ENCODE measurements at regions not wholly inside any gene's neighbourhood (a gene's known extent, or its start where the extent isn't known, plus 50 kb on each side); places are given as distances from the start of the nearest gene placed in this dataset.

GRCh38 chr22:49642741-49643140, 184.9 kb downstream of the BRD1 start:
- no peak for TF ChIP-seq CTCF (conservative IDR thresholded peaks at IDR 0.05; ENCODE audit: low read length)
- no peak for TF ChIP-seq EZH2phosphoT487 (IDR thresholded peaks at IDR 0.05; ENCODE audit: borderline replicate concordance)
